ENCODE measurements at regions not wholly inside any gene's neighbourhood (a gene's known extent, or its start where the extent isn't known, plus 50 kb on each side); places are given as distances from the start of the nearest gene placed in this dataset.

GRCh38 chr4:100641336-100641735 is 123.5 kb upstream of the EMCN start:
- H3K9ac ChIP-seq (ENCODE audit: low read length): no peak overlapping the region
- no peak overlapping the region for H3K4me3 ChIP-seq (replicated peaks in 1 of 2; ENCODE audit: low read depth in 1 of 2, low read length in 2 of 2)
- no peak overlapping the region for H3K27ac ChIP-seq (ENCODE audit: low read depth, low read length)
- no peaks in the 10 kb centered on the region for H3K4me1 ChIP-seq (ENCODE audit: control insufficient read depth in 1 of 2, insufficient read depth in 2 of 2, low read length in 2 of 2)
- intact Hi-C loops (cut with micrococcal nuclease): no loop called here
- no peak overlapping the region for H3K4me2 ChIP-seq (ENCODE audit: low read length)
- ChIA-PET RAD21 (ENCODE audit: low non-redundant PET in 1 of 2, low total read pairs in 2 of 2, uncharacterized antibody in 2 of 2, unreplicated experiment in 2 of 2) (no interaction called here), POLR2A (no interaction called here), CTCF (no interaction called here)
- H3K79me2 ChIP-seq (ENCODE audit: insufficient read depth, low read length): no peaks in the 10 kb centered on the region
- H3K36me3 ChIP-seq (ENCODE audit: control insufficient read depth in 1 of 2, insufficient read depth in 2 of 2, low read length in 2 of 2): no peaks in the 10 kb centered on the region
- no peak for ATAC-seq
- no peak overlapping the region for H2AFZ ChIP-seq (ENCODE audit: low read depth, low read length, poor library complexity, severe bottlenecking)
- no peak for DNase-seq (ENCODE audit: low read depth, low spot score)
- TF ChIP-seq FOSL1 (IDR thresholded peaks at IDR 0.05; ENCODE audit: low read depth): no peak
- no peak for TF ChIP-seq ZBTB33 (IDR thresholded peaks at IDR 0.05; ENCODE audit: extremely low read depth, insufficient replicate concordance, low read length)
- TF ChIP-seq YY1 (IDR thresholded peaks at IDR 0.05; ENCODE audit: extremely low read depth, insufficient replicate concordance, low read depth, low read length): no peak
- TF ChIP-seq ZFX (IDR thresholded peaks at IDR 0.05): no peak
- no peak for TF ChIP-seq MAX (IDR thresholded peaks at IDR 0.05)
- TF ChIP-seq EGR1 (IDR thresholded peaks at IDR 0.05; ENCODE audit: low read depth): no peak
- no peak for TF ChIP-seq EZH2 (IDR thresholded peaks at IDR 0.05)
- TF ChIP-seq CBX3 (IDR thresholded peaks at IDR 0.05; ENCODE audit: low read depth): no peak
- no peak for TF ChIP-seq CEBPB (IDR thresholded peaks at IDR 0.05; ENCODE audit: low read depth)
- no peak for TF ChIP-seq ZNF274 (IDR thresholded peaks at IDR 0.05; ENCODE audit: low read depth, low read length)
- TF ChIP-seq SP1 (IDR thresholded peaks at IDR 0.05; ENCODE audit: low read depth): no peak
- TF ChIP-seq ATF3 (IDR thresholded peaks at IDR 0.05): no peak
- TF ChIP-seq POLR2AphosphoS5 (IDR thresholded peaks at IDR 0.05; ENCODE audit: low read depth, low read length): no peak
- TF ChIP-seq JUND (IDR thresholded peaks at IDR 0.05): no peak
- no peak for TF ChIP-seq EZH2phosphoT487 (IDR thresholded peaks at IDR 0.05; ENCODE audit: borderline replicate concordance)
- no peak for TF ChIP-seq TCF7L2 (IDR thresholded peaks at IDR 0.05; ENCODE audit: borderline replicate concordance, extremely low read depth, insufficient read depth, insufficient read length)
- no peak for TF ChIP-seq ELF1 (IDR thresholded peaks at IDR 0.05; ENCODE audit: borderline replicate concordance, low read depth)
- no peaks in the 10 kb centered on the region for H4K20me1 ChIP-seq (ENCODE audit: insufficient read depth)
- no TSS peak for BruUV-seq (replicated peaks)
- no peaks in the 10 kb centered on the region; the same call in 1 of the 2 replicates for H3K9me2 ChIP-seq (ENCODE audit: insufficient read depth)
- no peaks in the 10 kb centered on the region for H3K9me3 ChIP-seq (ENCODE audit: control insufficient read depth in 1 of 2, insufficient read depth in 1 of 2, low read depth in 1 of 2, low read length in 2 of 2)
- H3K27me3 ChIP-seq (ENCODE audit: insufficient read depth, low read length): no peaks in the 10 kb centered on the region
